ENCODE measurements at regions not wholly inside any gene's neighbourhood (a gene's known extent, or its start where the extent isn't known, plus 50 kb on each side); places are given as distances from the start of the nearest gene placed in this dataset.

GRCh38 chrX:15983034-15983433 lies 128.4 kb upstream of the AP1S2 start:
- no peak overlapping the region for H4K91ac ChIP-seq (ENCODE audit: low read depth, low read length)
- no peaks in the 10 kb centered on the region for H3K9me3 ChIP-seq (ENCODE audit: insufficient read depth, low read depth, low read length)
- H3K79me2 ChIP-seq (ENCODE audit: control insufficient read depth, insufficient read depth, low read length, poor library complexity) = no peaks in the 10 kb centered on the region
- H3K4ac ChIP-seq (ENCODE audit: low read depth, low read length) = no peak overlapping the region
- no peak overlapping the region for H3K14ac ChIP-seq (ENCODE audit: low read length)
- DNase-seq = no peak
- H2AK5ac ChIP-seq (ENCODE audit: low read length) = no peak overlapping the region
- no peak overlapping the region for H2BK120ac ChIP-seq (ENCODE audit: insufficient read depth, low read length, poor library complexity)
- no peak overlapping the region for H3K23ac ChIP-seq (ENCODE audit: low read length)
- no peaks in the 10 kb centered on the region for H3K4me1 ChIP-seq (ENCODE audit: control insufficient read depth in 1 of 2, insufficient read depth in 2 of 2, low read length in 2 of 2)
- H3K27ac ChIP-seq (ENCODE audit: low read depth, low read length) = no peak overlapping the region
- H4K12ac ChIP-seq (ENCODE audit: low read depth, low read length) = no peak overlapping the region
- no peak overlapping the region for H3K4me3 ChIP-seq (ENCODE audit: low read depth, low read length)
- WGBS (ENCODE audit: extremely low coverage, insufficient coverage, insufficient read length) = no CpG with 5 or more reads among the region's 1 CpG
- no peak overlapping the region for H2AFZ ChIP-seq (ENCODE audit: insufficient read depth, low read length, poor library complexity)
- no peak overlapping the region for H3K18ac ChIP-seq (ENCODE audit: low read length)
- no peaks in the 10 kb centered on the region for H3K27me3 ChIP-seq (ENCODE audit: insufficient read depth, low read length)
- no peak overlapping the region for H4K8ac ChIP-seq (ENCODE audit: low read depth, low read length)
- no peak overlapping the region for H2BK12ac ChIP-seq (ENCODE audit: low read length)
- H3K36me3 ChIP-seq (ENCODE audit: control insufficient read depth in 1 of 2, insufficient read depth in 2 of 2, low read length in 2 of 2) = no peaks in the 10 kb centered on the region
- no peak overlapping the region for H2BK5ac ChIP-seq (ENCODE audit: low read depth, low read length, poor library complexity)
- no peaks in the 10 kb centered on the region for H3K79me1 ChIP-seq (ENCODE audit: low read length)
- H3K4me2 ChIP-seq (ENCODE audit: low read length) = no peak overlapping the region
- no peak overlapping the region for H3K9ac ChIP-seq (ENCODE audit: low read length)

DNA sequence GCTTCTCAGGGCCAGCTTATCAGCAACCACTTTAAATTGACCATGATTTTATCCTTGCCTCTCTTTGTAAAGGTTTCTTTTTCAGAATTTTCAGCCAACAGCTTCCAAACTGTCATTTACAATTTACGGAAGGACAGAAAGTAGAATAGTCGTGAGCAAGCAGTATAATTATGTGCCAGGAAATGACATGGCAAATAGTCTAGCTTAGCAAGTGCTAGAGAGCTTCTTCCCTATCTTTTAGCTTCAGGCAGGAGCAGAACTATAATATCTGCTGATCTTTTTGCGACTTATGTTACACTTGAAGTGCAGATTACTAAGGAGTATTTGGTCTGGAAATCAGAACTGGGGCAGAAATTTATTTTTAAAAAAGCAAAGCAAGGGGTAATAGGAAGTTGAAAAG lies 123.0 kb upstream of the AP1S2 start:
- H4K12ac ChIP-seq (ENCODE audit: low read depth, low read length) = no peak overlapping the region
- no peak overlapping the region for H4K91ac ChIP-seq (ENCODE audit: low read depth, low read length)
- no peaks in the 10 kb centered on the region for H3K27me3 ChIP-seq (ENCODE audit: insufficient read depth, low read length)
- H2AK5ac ChIP-seq (ENCODE audit: low read length) = no peak overlapping the region
- H2AFZ ChIP-seq (ENCODE audit: insufficient read depth, low read length, poor library complexity) = no peak overlapping the region
- no peak for DNase-seq
- no peak overlapping the region for H3K4ac ChIP-seq (ENCODE audit: low read depth, low read length)
- H3K23ac ChIP-seq (ENCODE audit: low read length) = no peak overlapping the region
- no peak overlapping the region for H3K4me3 ChIP-seq (ENCODE audit: low read depth, low read length)
- H3K27ac ChIP-seq (ENCODE audit: low read depth, low read length) = no peak overlapping the region
- no peak overlapping the region for H3K4me2 ChIP-seq (ENCODE audit: low read length)
- no CpG with 5 or more reads among the region's 3 CpGs for WGBS (ENCODE audit: extremely low coverage, insufficient coverage, insufficient read length)
- no peaks in the 10 kb centered on the region for H3K9me3 ChIP-seq (ENCODE audit: insufficient read depth, low read depth, low read length)
- no peaks in the 10 kb centered on the region for H3K36me3 ChIP-seq (ENCODE audit: control insufficient read depth in 1 of 2, insufficient read depth in 2 of 2, low read length in 2 of 2)
- no peak overlapping the region for H3K14ac ChIP-seq (ENCODE audit: low read length)
- H3K9ac ChIP-seq (ENCODE audit: low read length) = no peak overlapping the region
- no peaks in the 10 kb centered on the region for H3K79me2 ChIP-seq (ENCODE audit: control insufficient read depth, insufficient read depth, low read length, poor library complexity)
- no peak overlapping the region for H4K8ac ChIP-seq (ENCODE audit: low read depth, low read length)
- H3K4me1 ChIP-seq (ENCODE audit: control insufficient read depth in 1 of 2, insufficient read depth in 2 of 2, low read length in 2 of 2) = no peaks in the 10 kb centered on the region
- H3K18ac ChIP-seq (ENCODE audit: low read length) = no peak overlapping the region
- H2BK12ac ChIP-seq (ENCODE audit: low read length) = no peak overlapping the region
- no peaks in the 10 kb centered on the region for H3K79me1 ChIP-seq (ENCODE audit: low read length)
- H2BK120ac ChIP-seq (ENCODE audit: insufficient read depth, low read length, poor library complexity) = no peak overlapping the region
- H2BK5ac ChIP-seq (ENCODE audit: low read depth, low read length, poor library complexity) = no peak overlapping the region

DNA sequence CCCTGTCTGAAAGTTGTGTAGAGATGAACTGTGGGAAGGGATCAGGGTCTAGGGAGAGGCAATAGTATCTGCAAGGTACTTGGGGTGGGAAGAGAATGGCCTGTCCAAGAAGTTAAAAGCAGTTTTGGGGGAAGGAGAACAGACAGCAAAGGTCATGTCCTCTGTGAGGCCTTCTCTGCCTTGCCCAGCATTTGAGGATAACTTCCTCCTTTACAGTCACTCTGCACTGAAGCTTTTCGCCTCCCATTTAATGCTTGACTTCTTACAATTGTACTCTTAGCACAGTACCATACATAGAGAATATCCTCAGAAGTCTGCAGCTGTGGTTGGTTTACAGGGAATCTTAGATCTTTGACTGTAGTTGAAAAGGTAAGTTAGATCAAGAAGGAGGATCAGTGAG lies 121.8 kb upstream of the AP1S2 start:
- Histone ChIP-seq H2BK12ac (ENCODE audit: low read length) (no peak overlapping the region), H2AFZ (ENCODE audit: insufficient read depth, low read length, poor library complexity) (no peak overlapping the region), H3K4me1 (ENCODE audit: control insufficient read depth in 1 of 2, insufficient read depth in 2 of 2, low read length in 2 of 2) (no peaks in the 10 kb centered on the region), H3K4me2 (ENCODE audit: low read length) (no peak overlapping the region), H3K4ac (ENCODE audit: low read depth, low read length) (no peak overlapping the region), H3K23ac (ENCODE audit: low read length) (no peak overlapping the region), H3K14ac (ENCODE audit: low read length) (no peak overlapping the region), H3K27ac (ENCODE audit: low read depth, low read length) (no peak overlapping the region), H3K18ac (ENCODE audit: low read length) (no peak overlapping the region), H4K12ac (ENCODE audit: low read depth, low read length) (no peak overlapping the region), H3K79me1 (ENCODE audit: low read length) (no peaks in the 10 kb centered on the region), H3K4me3 (ENCODE audit: low read depth, low read length) (no peak overlapping the region), H2BK5ac (ENCODE audit: low read depth, low read length, poor library complexity) (no peak overlapping the region), H4K8ac (ENCODE audit: low read depth, low read length) (no peak overlapping the region), H4K91ac (ENCODE audit: low read depth, low read length) (no peak overlapping the region), H3K36me3 (ENCODE audit: control insufficient read depth in 1 of 2, insufficient read depth in 2 of 2, low read length in 2 of 2) (no peaks in the 10 kb centered on the region), H3K9me3 (ENCODE audit: insufficient read depth, low read depth, low read length) (no peaks in the 10 kb centered on the region), H3K27me3 (ENCODE audit: insufficient read depth, low read length) (no peaks in the 10 kb centered on the region), H3K9ac (ENCODE audit: low read length) (no peak overlapping the region), H2AK5ac (ENCODE audit: low read length) (no peak overlapping the region), H2BK120ac (ENCODE audit: insufficient read depth, low read length, poor library complexity) (no peak overlapping the region), H3K79me2 (ENCODE audit: control insufficient read depth, insufficient read depth, low read length, poor library complexity) (no peaks in the 10 kb centered on the region)
- whole genome bisulfite sequencing (ENCODE audit: extremely low coverage, insufficient coverage, insufficient read length) = no CpG with 5 or more reads among the region's 1 CpG
- no peak for DNase-seq

DNA sequence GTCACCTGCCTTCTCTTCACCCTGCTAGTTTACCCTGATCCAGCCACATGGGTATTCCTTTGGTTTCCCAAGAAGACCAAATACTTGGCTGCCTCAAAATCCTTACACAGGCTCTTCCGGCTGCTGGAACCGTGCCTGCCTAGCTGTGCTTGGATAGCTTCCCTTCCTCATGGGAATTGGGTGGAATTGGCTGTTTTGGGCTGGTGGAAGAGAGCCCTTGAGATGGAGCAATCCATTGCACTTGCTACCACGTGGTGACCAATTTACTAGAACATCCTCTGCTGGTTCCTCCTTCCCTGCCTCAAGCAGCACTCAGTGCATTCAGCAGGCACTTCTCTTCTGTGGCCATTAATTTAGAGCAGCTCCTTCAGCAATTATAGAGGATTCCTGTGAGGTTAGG lies 119.3 kb upstream of the AP1S2 start:
- Histone ChIP-seq H3K23ac (ENCODE audit: low read length) (no peak overlapping the region), H3K27me3 (ENCODE audit: insufficient read depth, low read length) (no peaks in the 10 kb centered on the region), H3K9ac (ENCODE audit: low read length) (no peak overlapping the region), H4K8ac (ENCODE audit: low read depth, low read length) (no peak overlapping the region), H4K91ac (ENCODE audit: low read depth, low read length) (no peak overlapping the region), H2BK120ac (ENCODE audit: insufficient read depth, low read length, poor library complexity) (no peak overlapping the region), H3K4me2 (ENCODE audit: low read length) (no peak overlapping the region), H3K9me3 (ENCODE audit: insufficient read depth, low read depth, low read length) (no peaks in the 10 kb centered on the region), H2AK5ac (ENCODE audit: low read length) (no peak overlapping the region), H2AFZ (ENCODE audit: insufficient read depth, low read length, poor library complexity) (no peak overlapping the region), H3K27ac (ENCODE audit: low read depth, low read length) (no peak overlapping the region), H3K4me3 (ENCODE audit: low read depth, low read length) (no peak overlapping the region), H3K4me1 (ENCODE audit: control insufficient read depth in 1 of 2, insufficient read depth in 2 of 2, low read length in 2 of 2) (no peaks in the 10 kb centered on the region), H2BK12ac (ENCODE audit: low read length) (no peak overlapping the region), H3K4ac (ENCODE audit: low read depth, low read length) (no peak overlapping the region), H3K14ac (ENCODE audit: low read length) (no peak overlapping the region), H3K36me3 (ENCODE audit: control insufficient read depth in 1 of 2, insufficient read depth in 2 of 2, low read length in 2 of 2) (no peaks in the 10 kb centered on the region), H3K79me2 (ENCODE audit: control insufficient read depth, insufficient read depth, low read length, poor library complexity) (no peaks in the 10 kb centered on the region), H3K79me1 (ENCODE audit: low read length) (no peaks in the 10 kb centered on the region), H2BK5ac (ENCODE audit: low read depth, low read length, poor library complexity) (no peak overlapping the region), H3K18ac (ENCODE audit: low read length) (no peak overlapping the region), H4K12ac (ENCODE audit: low read depth, low read length) (no peak overlapping the region)
- no CpG with 5 or more reads among the region's 3 CpGs for WGBS (ENCODE audit: extremely low coverage, insufficient coverage, insufficient read length)
- DNase-seq = no peak

Data from trophoblast cell (in vitro differentiated cells and primary cell).